ENCODE measurements at regions not wholly inside any gene's neighbourhood (a gene's known extent, or its start where the extent isn't known, plus 50 kb on each side); places are given as distances from the start of the nearest gene placed in this dataset.
A peak's percentile ranks its signal among the peaks of the same experiment; 100 is the strongest.

- DNase-seq: no peak
- no peak for TF ChIP-seq GATA1 (IDR thresholded peaks at IDR 0.05; ENCODE audit: low read depth, low read length)
- no peak for TF ChIP-seq POLR2A (IDR thresholded peaks at IDR 0.05; ENCODE audit: low read length)
These were observed 527.8 kb downstream of the MTRR start for GRCh38 chr5:8396756-8397155.

DNA sequence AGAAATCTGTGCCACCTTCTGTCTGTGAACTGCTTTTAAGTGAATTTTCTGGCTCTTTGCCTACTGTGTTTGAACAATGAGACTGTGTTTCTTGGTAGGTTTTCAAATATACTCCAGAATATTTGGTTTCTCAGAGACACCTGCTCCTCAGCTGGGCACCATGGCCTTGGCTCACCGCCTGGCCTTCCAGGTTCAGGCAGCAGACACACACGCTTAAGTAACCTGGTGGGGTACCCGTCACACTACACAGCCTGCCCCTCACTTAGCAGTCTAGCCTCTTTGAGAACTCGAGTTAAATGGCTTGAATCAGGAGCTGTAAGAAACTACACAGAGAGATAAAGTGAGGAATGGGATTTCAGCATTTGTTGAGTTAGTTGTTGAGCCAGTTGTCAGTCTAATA, 530.5 kb downstream of the MTRR start:
- DNase-seq: no peak
- no peak for TF ChIP-seq GATA1 (IDR thresholded peaks at IDR 0.05; ENCODE audit: low read depth, low read length)
- no peak for TF ChIP-seq POLR2A (IDR thresholded peaks at IDR 0.05; ENCODE audit: low read length)

GRCh38 chr5:8408258-8408657, 539.3 kb downstream of the MTRR start:
- TF ChIP-seq POLR2A (IDR thresholded peaks at IDR 0.05; ENCODE audit: low read length) (no peak), GATA1 (IDR thresholded peaks at IDR 0.05; ENCODE audit: low read depth, low read length) (no peak)

DNA sequence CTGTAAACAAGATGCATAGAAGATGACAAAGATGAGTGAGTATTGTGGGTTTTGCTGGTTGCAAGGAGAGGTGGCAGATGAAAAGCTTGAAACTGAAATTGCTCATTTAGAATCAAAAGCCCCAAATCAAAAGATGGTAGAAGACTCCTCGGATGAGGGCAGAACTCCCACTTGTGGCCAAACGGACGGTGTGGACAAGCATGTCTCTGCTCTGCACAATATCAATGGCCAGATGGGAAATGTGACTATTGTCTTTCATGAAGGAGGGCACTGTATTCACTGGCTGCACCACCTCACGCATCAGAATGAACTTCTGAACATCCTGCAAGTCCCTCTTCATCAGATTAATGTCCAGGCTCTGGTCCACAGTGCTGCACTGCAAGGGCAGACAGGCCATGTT, 541.7 kb downstream of the MTRR start:
- TF ChIP-seq POLR2A (IDR thresholded peaks at IDR 0.05; ENCODE audit: low read length): no peak
- TF ChIP-seq GATA1 (IDR thresholded peaks at IDR 0.05; ENCODE audit: low read depth, low read length): no peak
- DNase-seq: no peak

More at GRCh38 chr5:8408258-8408657, 539.3 kb downstream of the MTRR start:
- no peak for DNase-seq

- TF ChIP-seq POLR2A (IDR thresholded peaks at IDR 0.05; ENCODE audit: low read length) (no peak), GATA1 (IDR thresholded peaks at IDR 0.05; ENCODE audit: low read depth, low read length) (no peak)
- no peak for DNase-seq
These were observed 545.0 kb downstream of the MTRR start for GRCh38 chr5:8413975-8414374.

DNA sequence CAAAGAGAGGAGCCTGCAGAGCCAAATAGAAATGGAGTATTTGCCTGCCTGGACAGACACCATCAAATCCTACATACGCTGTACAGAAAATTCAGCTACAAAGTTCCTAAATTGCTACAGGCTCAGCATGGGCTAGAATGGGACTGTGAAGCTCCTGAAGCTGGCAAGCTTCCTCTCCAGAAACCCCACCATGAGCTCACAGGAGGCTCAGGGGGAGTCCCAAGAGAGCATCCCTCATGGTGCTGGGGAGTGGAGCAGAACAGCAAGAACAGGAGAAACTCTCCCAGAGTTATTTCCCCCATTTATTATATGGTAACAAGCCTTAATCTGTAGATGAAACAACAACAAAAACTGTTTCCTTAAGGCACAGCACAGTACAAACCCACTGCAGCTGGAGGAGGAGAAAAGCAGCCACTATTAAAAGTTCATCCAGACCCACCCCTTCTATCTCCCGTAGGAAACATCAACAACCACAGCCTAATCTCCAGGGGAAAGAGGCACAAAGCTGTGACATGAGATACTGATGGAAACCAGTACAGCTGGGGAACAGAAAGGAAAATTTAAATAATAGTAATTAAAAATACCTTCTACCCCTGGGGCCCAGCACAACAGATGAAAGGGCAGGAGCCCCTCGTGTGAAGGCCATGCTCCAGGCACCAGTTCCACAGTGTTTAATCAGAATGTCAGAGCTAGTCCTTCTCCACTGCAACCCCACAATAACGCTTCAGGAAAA, 548.5 kb downstream of the MTRR start:
- no peak for DNase-seq
- no peak for TF ChIP-seq GATA1 (IDR thresholded peaks at IDR 0.05; ENCODE audit: low read depth, low read length)
- no peak for TF ChIP-seq POLR2A (IDR thresholded peaks at IDR 0.05; ENCODE audit: low read length)

- TF ChIP-seq POLR2A (IDR thresholded peaks at IDR 0.05; ENCODE audit: low read length): no peak
- no peak for TF ChIP-seq GATA1 (IDR thresholded peaks at IDR 0.05; ENCODE audit: low read depth, low read length)
- no peak for DNase-seq
These were observed 549.1 kb downstream of the MTRR start for GRCh38 chr5:8418049-8418426.

GRCh38 chr5:8429778-8430758, 561.1 kb downstream of the MTRR start:
- no peak for DNase-seq

DNA sequence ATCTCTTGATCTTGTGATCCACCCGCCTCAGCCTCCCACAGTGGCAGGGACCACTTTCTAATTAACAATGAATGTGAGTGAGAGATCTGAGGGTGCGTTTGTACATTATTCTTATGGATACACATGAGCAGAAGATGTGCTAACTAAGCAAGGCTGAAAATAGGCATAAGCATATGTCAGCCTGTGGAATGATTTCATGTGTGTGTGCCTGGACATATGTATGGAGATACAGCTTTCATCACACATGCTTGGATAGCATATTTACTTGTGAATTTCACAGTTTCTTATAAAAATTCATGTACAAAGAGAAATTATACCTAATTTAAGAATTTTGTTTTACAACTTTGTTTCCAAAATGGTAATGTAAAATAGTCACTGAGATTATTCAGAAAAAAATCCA, 565.6 kb downstream of the MTRR start:
- DNase-seq: no peak
- TF ChIP-seq GATA1 (IDR thresholded peaks at IDR 0.05; ENCODE audit: low read depth, low read length) (no peak), POLR2A (IDR thresholded peaks at IDR 0.05; ENCODE audit: low read length) (no peak)

More at GRCh38 chr5:8429778-8430758, 561.1 kb downstream of the MTRR start:
- TF ChIP-seq POLR2A (IDR thresholded peaks at IDR 0.05; ENCODE audit: low read length): no peak
- no peak for TF ChIP-seq GATA1 (IDR thresholded peaks at IDR 0.05; ENCODE audit: low read depth, low read length)

GRCh38 chr5:8436924-8437323, 568.0 kb downstream of the MTRR start:
- no peak for DNase-seq
- TF ChIP-seq GATA1 (IDR thresholded peaks at IDR 0.05; ENCODE audit: low read depth, low read length) (no peak), POLR2A (IDR thresholded peaks at IDR 0.05; ENCODE audit: low read length) (no peak)

- no peak for TF ChIP-seq POLR2A (IDR thresholded peaks at IDR 0.05; ENCODE audit: low read length)
- TF ChIP-seq GATA1 (IDR thresholded peaks at IDR 0.05; ENCODE audit: low read depth, low read length): no peak
- DNase-seq: peak; percentile 1 to 27
These were observed 576.2 kb downstream of the MTRR start for GRCh38 chr5:8445139-8445538.

DNA sequence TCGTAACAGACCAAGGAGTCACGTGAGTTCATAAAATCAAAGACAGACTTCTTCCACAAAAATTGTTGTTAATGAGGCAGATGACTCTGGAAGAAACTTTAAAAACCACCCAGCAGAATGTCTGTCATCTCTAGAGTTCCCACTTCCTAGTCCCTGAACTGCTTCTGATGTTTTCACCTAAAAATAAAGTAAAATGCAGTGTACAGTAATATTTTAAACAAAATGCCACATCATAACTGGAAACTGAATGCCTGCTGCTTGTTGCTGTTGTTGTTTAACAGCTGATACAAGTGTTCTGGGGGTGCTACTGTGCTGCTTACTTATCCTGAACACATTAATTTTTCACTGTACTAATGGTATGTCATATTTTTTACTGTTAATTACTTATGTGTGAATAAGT, 577.2 kb downstream of the MTRR start:
- TF ChIP-seq POLR2A (IDR thresholded peaks at IDR 0.05; ENCODE audit: low read length): no peak
- no peak for TF ChIP-seq GATA1 (IDR thresholded peaks at IDR 0.05; ENCODE audit: low read depth, low read length)
- no peak for DNase-seq

DNA sequence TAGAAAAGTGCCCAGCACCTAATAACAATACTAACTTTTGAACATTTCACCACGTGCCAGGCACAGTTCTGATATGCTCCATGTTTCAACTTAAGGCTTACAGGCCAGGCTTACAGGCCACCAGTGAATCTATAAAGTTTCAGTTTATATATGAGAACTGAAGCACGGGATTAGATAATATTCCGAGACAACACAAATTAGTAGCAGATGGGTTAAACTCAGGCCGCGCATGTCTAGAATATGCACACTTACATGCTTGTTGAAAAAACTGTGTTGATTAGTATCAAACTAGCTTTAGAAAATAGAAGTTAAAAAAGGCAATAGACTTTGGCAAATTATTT, 587.9 kb downstream of the MTRR start:
- TF ChIP-seq POLR2A (IDR thresholded peaks at IDR 0.05; ENCODE audit: low read length) (no peak), GATA1 (IDR thresholded peaks at IDR 0.05; ENCODE audit: low read depth, low read length) (no peak)
- DNase-seq: peak in 1 of 2 experiments; percentile 31

GRCh38 chr5:8457187-8458037, 588.5 kb downstream of the MTRR start:
- TF ChIP-seq POLR2A (IDR thresholded peaks at IDR 0.05; ENCODE audit: low read length) (no peak), GATA1 (IDR thresholded peaks at IDR 0.05; ENCODE audit: low read depth, low read length) (no peak)
- peak; percentile 82 to 89 for DNase-seq
